Parathyroid adenoma (tissue), 2 donors: ENCODE measurements at regions not wholly inside any gene's neighbourhood (a gene's known extent, or its start where the extent isn't known, plus 50 kb on each side); places are given as distances from the start of the nearest gene placed in this dataset.

Experiments used
- H2AFZ ChIP-seq: fragments of 300-600 bp; sonication (generic); one replicate; pipeline ENCODE4 v1.7.0; 2017; ENCODE audit warnings: antibody characterized with exemption, mild to moderate bottlenecking
- H3K27ac ChIP-seq: fragments of 300-600 bp; sonication (generic); one replicate; pipeline ENCODE4 v1.7.0; 2017
- H3K27me3 ChIP-seq: fragments of 300-600 bp; sonication (generic); one replicate; pipeline ENCODE4 v1.7.0; 2017; ENCODE audit warnings: low read length; ENCODE audit not compliant: control insufficient read depth, insufficient read depth
- H3K36me3 ChIP-seq: fragments of 300-600 bp; sonication (generic); one replicate; pipeline ENCODE4 v1.7.0; 2017; ENCODE audit warnings: low read length; ENCODE audit not compliant: control insufficient read depth, insufficient read depth
- H3K4me1 ChIP-seq: fragments of 300-600 bp; sonication (generic); one replicate; pipeline ENCODE4 v1.7.0; 2017; ENCODE audit warnings: control low read depth
- H3K4me2 ChIP-seq: fragments of 300-600 bp; sonication (generic); one replicate; pipeline ENCODE4 v1.7.0; 2017; ENCODE audit warnings: low read length
- H3K4me3 ChIP-seq: fragments of 300-600 bp; sonication (generic); one replicate; pipeline ENCODE4 v1.7.0; 2017; ENCODE audit warnings: low read depth, low read length
- H3K79me2 ChIP-seq: fragments of 300-600 bp; sonication (generic); one replicate; pipeline ENCODE4 v1.7.0; 2017; ENCODE audit warnings: control low read depth
- H3K9ac ChIP-seq: fragments of 300-600 bp; sonication (generic); one replicate; pipeline ENCODE4 v1.7.0; 2017; ENCODE audit warnings: mild to moderate bottlenecking
- H3K9me3 ChIP-seq: fragments of 300-600 bp; sonication (generic); one replicate; pipeline ENCODE4 v1.7.0; 2017; ENCODE audit warnings: low read length; ENCODE audit not compliant: control insufficient read depth
- TF ChIP-seq, protein P1 (sequence below): fragments of 300-600 bp; sonication (generic); IDR thresholded peaks from one replicate; pipeline ENCODE4 v1.7.0; 2017; ENCODE audit warnings: antibody characterized with exemption, mild to moderate bottlenecking
- donor health status: primary hyperparathyroidism.

DNA sequence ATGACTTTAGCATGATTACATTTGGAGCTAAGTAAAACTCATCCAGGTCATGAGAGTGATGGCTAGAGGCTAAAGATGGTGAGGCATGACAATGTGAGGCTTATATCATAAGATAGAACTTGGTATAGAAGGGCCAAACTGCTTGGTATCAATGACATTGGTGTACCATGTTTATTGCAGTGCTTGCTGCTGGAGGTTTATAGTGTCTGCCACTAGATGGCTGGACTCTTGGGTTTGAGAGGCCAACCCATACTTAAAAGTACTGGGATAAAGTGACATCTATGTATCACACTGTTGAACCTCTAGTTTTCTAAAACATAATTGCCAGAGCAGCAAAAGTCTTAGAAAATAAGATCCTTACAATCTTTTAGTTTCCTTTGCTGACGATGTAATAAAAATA is 83.0 kb upstream of the TACR3 start:
- H3K27me3 ChIP-seq = no peaks in the 10 kb centered on the region
- no peaks in the 10 kb centered on the region for H3K9me3 ChIP-seq

DNA sequence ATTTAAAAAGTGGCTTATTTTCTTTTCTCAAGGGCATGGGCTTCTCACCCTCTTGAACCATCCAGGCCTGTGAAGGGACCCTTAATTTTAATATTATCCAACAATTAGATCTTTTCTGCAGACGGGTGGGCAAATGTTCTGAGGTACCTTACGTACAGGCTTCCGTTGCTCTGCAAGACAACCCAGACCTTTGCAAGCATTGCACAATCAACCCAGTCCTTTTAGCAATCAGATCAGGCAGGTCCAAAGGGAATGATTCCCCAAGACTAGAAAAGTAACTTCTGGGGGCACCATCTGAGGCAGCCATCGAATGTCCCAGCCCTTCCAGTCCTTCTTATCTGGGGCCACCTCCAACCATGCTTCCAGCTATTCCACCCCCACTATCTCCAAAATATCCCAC is 67.3 kb upstream of the TACR3 start:
- no peak overlapping the region for H2AFZ ChIP-seq
- no peak overlapping the region for H3K4me2 ChIP-seq
- no peaks in the 10 kb centered on the region for H3K36me3 ChIP-seq
- H3K27me3 ChIP-seq = no peaks in the 10 kb centered on the region
- H3K79me2 ChIP-seq = no peaks in the 10 kb centered on the region
- no peak overlapping the region for H3K27ac ChIP-seq
- no peaks in the 10 kb centered on the region for H3K4me1 ChIP-seq
- H3K9me3 ChIP-seq = peaks cover 7% of the 10 kb centered on the region
- TF ChIP-seq, protein P1, sequence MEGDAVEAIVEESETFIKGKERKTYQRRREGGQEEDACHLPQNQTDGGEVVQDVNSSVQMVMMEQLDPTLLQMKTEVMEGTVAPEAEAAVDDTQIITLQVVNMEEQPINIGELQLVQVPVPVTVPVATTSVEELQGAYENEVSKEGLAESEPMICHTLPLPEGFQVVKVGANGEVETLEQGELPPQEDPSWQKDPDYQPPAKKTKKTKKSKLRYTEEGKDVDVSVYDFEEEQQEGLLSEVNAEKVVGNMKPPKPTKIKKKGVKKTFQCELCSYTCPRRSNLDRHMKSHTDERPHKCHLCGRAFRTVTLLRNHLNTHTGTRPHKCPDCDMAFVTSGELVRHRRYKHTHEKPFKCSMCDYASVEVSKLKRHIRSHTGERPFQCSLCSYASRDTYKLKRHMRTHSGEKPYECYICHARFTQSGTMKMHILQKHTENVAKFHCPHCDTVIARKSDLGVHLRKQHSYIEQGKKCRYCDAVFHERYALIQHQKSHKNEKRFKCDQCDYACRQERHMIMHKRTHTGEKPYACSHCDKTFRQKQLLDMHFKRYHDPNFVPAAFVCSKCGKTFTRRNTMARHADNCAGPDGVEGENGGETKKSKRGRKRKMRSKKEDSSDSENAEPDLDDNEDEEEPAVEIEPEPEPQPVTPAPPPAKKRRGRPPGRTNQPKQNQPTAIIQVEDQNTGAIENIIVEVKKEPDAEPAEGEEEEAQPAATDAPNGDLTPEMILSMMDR = no peak
- H3K9ac ChIP-seq = no peak overlapping the region
- no peak overlapping the region for H3K4me3 ChIP-seq

More for the DNA sequence above, 83.0 kb upstream of the TACR3 start:
- Histone ChIP-seq H3K4me2 (no peak overlapping the region), H3K4me1 (no peaks in the 10 kb centered on the region), H3K27ac (no peak overlapping the region), H2AFZ (no peak overlapping the region), H3K9ac (no peak overlapping the region), H3K79me2 (no peaks in the 10 kb centered on the region), H3K36me3 (no peaks in the 10 kb centered on the region), H3K4me3 (no peak overlapping the region)
- TF ChIP-seq, protein P1 = no peak

DNA sequence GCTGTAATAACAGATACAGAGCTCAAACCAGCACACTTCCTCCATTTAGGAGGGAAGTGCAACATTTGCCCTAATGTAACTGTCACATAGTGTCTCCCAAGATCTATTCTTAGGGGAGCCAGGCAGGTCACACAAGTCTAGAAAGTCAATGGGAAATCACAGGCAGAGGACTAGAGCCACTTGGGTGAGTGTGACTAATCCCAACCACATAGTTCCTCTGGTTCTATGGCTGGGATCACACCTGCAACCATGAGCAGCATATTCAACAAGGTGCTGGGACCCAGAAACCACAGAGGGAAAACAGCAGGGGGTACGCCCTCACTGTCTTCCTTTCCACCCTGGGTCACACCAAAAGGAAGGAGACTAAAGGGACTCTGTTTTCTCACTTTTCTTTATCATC is 66.8 kb upstream of the TACR3 start:
- H3K4me1 ChIP-seq = no peaks in the 10 kb centered on the region
- H3K4me3 ChIP-seq = no peak overlapping the region
- H2AFZ ChIP-seq = no peak overlapping the region
- no peaks in the 10 kb centered on the region for H3K27me3 ChIP-seq
- no peak overlapping the region for H3K9ac ChIP-seq
- no peaks in the 10 kb centered on the region for H3K36me3 ChIP-seq
- H3K79me2 ChIP-seq = no peaks in the 10 kb centered on the region
- no peak overlapping the region for H3K27ac ChIP-seq
- TF ChIP-seq, protein P1 = no peak
- peaks cover 7% of the 10 kb centered on the region for H3K9me3 ChIP-seq
- H3K4me2 ChIP-seq = no peak overlapping the region

DNA sequence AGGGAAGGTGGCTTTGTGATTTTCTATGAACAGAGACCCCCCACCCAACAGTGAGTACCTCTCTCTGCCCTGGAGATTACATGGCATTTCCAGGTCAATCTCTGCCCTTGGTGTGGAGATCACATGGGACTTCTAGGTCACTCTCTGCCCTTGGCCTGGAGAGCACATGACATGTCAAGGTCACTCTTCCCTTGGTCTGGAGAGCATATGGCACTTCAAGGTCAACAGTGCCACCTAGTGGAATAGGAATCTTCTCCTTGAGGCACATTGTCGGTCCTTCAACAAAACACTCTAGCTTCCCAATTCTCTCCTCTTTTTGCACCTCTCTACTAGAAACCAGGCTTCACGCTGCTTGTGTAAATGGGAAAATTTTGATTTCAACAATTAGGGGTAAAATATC is 66.2 kb upstream of the TACR3 start:
- Histone ChIP-seq H3K9me3 (peaks cover 7% of the 10 kb centered on the region), H3K4me2 (no peak overlapping the region), H3K27ac (no peak overlapping the region), H3K79me2 (no peaks in the 10 kb centered on the region), H3K9ac (no peak overlapping the region), H3K27me3 (no peaks in the 10 kb centered on the region), H2AFZ (no peak overlapping the region), H3K36me3 (no peaks in the 10 kb centered on the region), H3K4me3 (no peak overlapping the region), H3K4me1 (no peaks in the 10 kb centered on the region)
- TF ChIP-seq, protein P1 = no peak

DNA sequence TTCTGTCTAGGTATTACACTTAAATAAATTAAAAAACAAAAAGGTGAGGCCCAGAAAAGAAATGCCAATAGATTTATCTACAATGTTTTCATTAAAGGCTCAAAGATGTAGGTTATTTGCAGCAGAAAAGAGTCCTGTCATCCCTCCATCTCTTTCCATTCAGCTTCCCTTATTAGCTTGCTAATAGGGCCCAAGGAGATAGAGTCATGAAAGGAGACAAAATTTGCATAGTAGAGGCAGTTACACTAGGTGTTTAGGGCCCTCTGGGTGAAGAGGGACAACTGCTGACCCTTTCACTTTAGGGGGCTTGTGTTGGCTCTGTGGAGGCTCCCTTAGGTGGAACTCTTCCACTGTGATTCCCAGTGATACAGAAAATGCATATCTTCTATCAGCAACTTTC is 58.4 kb upstream of the TACR3 start:
- Histone ChIP-seq H3K36me3 (no peaks in the 10 kb centered on the region), H3K9ac (no peak overlapping the region), H3K4me1 (no peaks in the 10 kb centered on the region), H3K4me2 (no peak overlapping the region), H3K27ac (no peak overlapping the region), H3K79me2 (no peaks in the 10 kb centered on the region), H3K9me3 (no peaks in the 10 kb centered on the region), H2AFZ (no peak overlapping the region), H3K4me3 (no peak overlapping the region), H3K27me3 (no peaks in the 10 kb centered on the region)
- TF ChIP-seq, protein P1 = no peak
